Nephron progenitor cell (in vitro differentiated cells): ENCODE measurements at regions not wholly inside any gene's neighbourhood (a gene's known extent, or its start where the extent isn't known, plus 50 kb on each side); places are given as distances from the start of the nearest gene placed in this dataset.

Experiments used
- DNase-seq: peaks from one replicate; pipeline ENCODE4 v3.0.0; 2021
- H3K27ac Mint-ChIP-seq: 2 replicates; pipeline ENCODE4 v1.8.0; 2021; ENCODE audit warnings: mild to moderate bottlenecking, moderate library complexity, mixed read lengths
- H3K27me3 Mint-ChIP-seq: 2 replicates; pipeline ENCODE4 v1.8.0; 2021; ENCODE audit warnings: mild to moderate bottlenecking, low read depth, mixed read lengths; ENCODE audit not compliant: poor library complexity
- H3K36me3 Mint-ChIP-seq: 2 replicates; pipeline ENCODE4 v1.8.0; 2021; ENCODE audit warnings: low read depth, mixed read lengths
- H3K4me1 Mint-ChIP-seq: 2 replicates; pipeline ENCODE4 v1.8.0; 2021; ENCODE audit warnings: mixed read lengths
- H3K4me3 Mint-ChIP-seq: 2 replicates; pipeline ENCODE4 v1.8.0; 2021; ENCODE audit warnings: mild to moderate bottlenecking, moderate library complexity, mixed read lengths
- H3K9me3 Mint-ChIP-seq: 2 replicates; pipeline ENCODE4 v1.8.0; 2021; ENCODE audit warnings: mild to moderate bottlenecking, moderate library complexity, mixed read lengths
- CTCF ChIP-seq: fragments of 200-600 bp; sonication (generic); IDR thresholded peaks from 2 replicates; pipeline ENCODE4 v1.5.0; 2021; ENCODE audit warnings: antibody characterized with exemption

DNA sequence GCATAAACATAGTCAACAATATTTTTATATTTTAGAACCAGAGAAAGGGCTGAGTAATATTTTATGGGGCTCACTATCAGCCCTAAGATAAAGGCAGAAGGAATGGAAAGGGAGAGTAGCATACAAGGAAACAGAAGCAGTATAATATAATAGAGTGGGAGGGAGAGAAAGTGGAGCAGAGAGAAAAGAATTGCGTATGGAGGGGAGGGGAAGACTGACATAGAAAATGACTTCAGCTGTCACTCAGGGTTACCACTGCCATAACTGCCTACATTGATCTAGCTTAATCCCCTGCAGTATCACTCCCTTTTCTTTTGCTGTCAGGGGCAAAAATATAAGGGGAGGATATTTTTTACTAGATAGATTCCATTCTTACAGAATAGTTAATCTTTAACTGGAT lies 1133.5 kb upstream of the MAP3K7 start:
- no peak overlapping the region for H3K4me3 Mint-ChIP-seq
- H3K36me3 Mint-ChIP-seq = no peaks in the 10 kb centered on the region
- H3K4me1 Mint-ChIP-seq = no peaks in the 10 kb centered on the region
- peaks cover 6% of the 10 kb centered on the region for H3K9me3 Mint-ChIP-seq
- H3K27ac Mint-ChIP-seq = no peak overlapping the region
- no peaks in the 10 kb centered on the region for H3K27me3 Mint-ChIP-seq
- no peak for DNase-seq
- no peak for TF ChIP-seq CTCF

DNA sequence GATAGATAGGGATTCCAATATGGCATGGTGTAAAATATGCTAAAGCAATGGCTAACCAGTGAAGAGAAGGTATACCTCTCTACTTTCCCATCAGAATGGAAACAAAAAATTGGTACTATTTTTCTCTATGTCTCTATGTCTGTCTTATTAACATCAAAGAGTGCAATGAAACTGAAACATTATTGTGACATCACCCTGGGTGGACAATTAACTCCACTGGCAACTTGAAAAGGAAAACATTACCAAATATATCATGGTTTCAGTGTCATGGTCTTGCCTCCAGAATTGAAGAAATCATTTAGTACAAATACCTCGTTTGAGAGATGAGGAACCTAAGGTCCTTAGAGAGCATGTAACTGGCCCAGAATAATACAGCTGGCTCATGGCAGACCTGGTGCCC lies 1132.5 kb upstream of the MAP3K7 start:
- Mint-ChIP-seq H3K36me3 (no peaks in the 10 kb centered on the region), H3K9me3 (no peaks in the 10 kb centered on the region), H3K4me3 (no peak overlapping the region), H3K4me1 (no peaks in the 10 kb centered on the region), H3K27ac (no peak overlapping the region), H3K27me3 (no peaks in the 10 kb centered on the region)
- no peak for TF ChIP-seq CTCF
- DNase-seq = no peak

DNA sequence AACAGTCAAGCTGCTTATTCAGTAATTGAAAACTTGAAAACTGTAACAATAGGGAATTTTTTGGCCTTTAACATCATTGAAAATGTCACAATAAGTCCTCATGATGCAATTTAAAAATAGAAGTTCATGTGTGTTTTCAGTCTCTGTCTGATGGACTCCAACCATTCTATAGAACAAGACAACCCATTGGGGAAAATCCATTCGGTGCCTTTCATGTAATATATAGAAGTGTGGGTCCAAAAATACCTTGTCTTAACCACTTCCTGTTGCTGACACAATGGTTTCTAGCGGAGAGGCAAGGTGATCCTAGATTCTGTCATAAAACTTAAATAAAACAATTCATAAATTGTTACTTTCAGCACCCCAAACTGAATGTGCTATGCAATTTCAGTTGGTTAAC lies 1131.3 kb upstream of the MAP3K7 start:
- DNase-seq = no peak
- no peaks in the 10 kb centered on the region for H3K4me1 Mint-ChIP-seq
- H3K36me3 Mint-ChIP-seq = no peaks in the 10 kb centered on the region
- no peak overlapping the region for H3K4me3 Mint-ChIP-seq
- H3K9me3 Mint-ChIP-seq = no peaks in the 10 kb centered on the region
- H3K27ac Mint-ChIP-seq = no peak overlapping the region
- no peaks in the 10 kb centered on the region for H3K27me3 Mint-ChIP-seq
- TF ChIP-seq CTCF = no peak

GRCh38 chr6:91717094-91717493 lies 1130.2 kb upstream of the MAP3K7 start:
- H3K27me3 Mint-ChIP-seq = no peaks in the 10 kb centered on the region
- no peak for TF ChIP-seq CTCF
- DNase-seq = no peak
- H3K36me3 Mint-ChIP-seq = no peaks in the 10 kb centered on the region
- no peak overlapping the region for H3K4me3 Mint-ChIP-seq
- no peak overlapping the region for H3K27ac Mint-ChIP-seq
- no peaks in the 10 kb centered on the region for H3K4me1 Mint-ChIP-seq
- H3K9me3 Mint-ChIP-seq = no peaks in the 10 kb centered on the region

- H3K27ac Mint-ChIP-seq = no peak overlapping the region
- no peak overlapping the region for H3K4me3 Mint-ChIP-seq
- no peak for TF ChIP-seq CTCF
Measured at GRCh38 chr6:91716361-91716760, 1129.5 kb upstream of the MAP3K7 start.

GRCh38 chr6:91715171-91715805 lies 1128.4 kb upstream of the MAP3K7 start:
- no peaks in the 10 kb centered on the region for H3K27me3 Mint-ChIP-seq
- no peaks in the 10 kb centered on the region for H3K9me3 Mint-ChIP-seq
- no peak overlapping the region for H3K4me3 Mint-ChIP-seq
- TF ChIP-seq CTCF = no peak
- no peaks in the 10 kb centered on the region for H3K36me3 Mint-ChIP-seq
- H3K4me1 Mint-ChIP-seq = no peaks in the 10 kb centered on the region
- H3K27ac Mint-ChIP-seq = no peak overlapping the region
- DNase-seq = no peak

More at GRCh38 chr6:91716361-91716760, 1129.5 kb upstream of the MAP3K7 start:
- Mint-ChIP-seq H3K36me3 (no peaks in the 10 kb centered on the region), H3K27me3 (no peaks in the 10 kb centered on the region), H3K9me3 (no peaks in the 10 kb centered on the region), H3K4me1 (no peaks in the 10 kb centered on the region)
- no peak for DNase-seq
